Renal pelvis (tissue), 1 donor: ENCODE measurements at regions not wholly inside any gene's neighbourhood (a gene's known extent, or its start where the extent isn't known, plus 50 kb on each side); places are given as distances from the start of the nearest gene placed in this dataset.

Source experiments
- DNase-seq: peaks from one replicate; pipeline ENCODE4 v3.0.0-alpha.2; 2013

GRCh38 chr9:1683951-1684350 is 331.2 kb upstream of the SMARCA2 start:
- no peak for DNase-seq

- DNase-seq: no peak
Measured at GRCh38 chr9:1698991-1699390, 316.2 kb upstream of the SMARCA2 start.

GRCh38 chr9:1701113-1701512 is 314.0 kb upstream of the SMARCA2 start:
- no peak for DNase-seq

- DNase-seq: no peak
Measured at GRCh38 chr9:1702701-1703100, 312.4 kb upstream of the SMARCA2 start.

- DNase-seq: peak; percentile 35
Measured at GRCh38 chr9:1707291-1707690, 307.9 kb upstream of the SMARCA2 start.

- DNase-seq: no peak
Measured at GRCh38 chr9:1708219-1708618, 306.9 kb upstream of the SMARCA2 start.

GRCh38 chr9:1709347-1709746 is 305.8 kb upstream of the SMARCA2 start:
- DNase-seq: no peak

- no peak for DNase-seq
Measured at GRCh38 chr9:1712861-1713450, 302.2 kb upstream of the SMARCA2 start.

- DNase-seq: no peak
Measured at GRCh38 chr9:1713841-1714240, 301.3 kb upstream of the SMARCA2 start.

GRCh38 chr9:1717882-1718281 is 297.3 kb upstream of the SMARCA2 start:
- no peak for DNase-seq

- no peak for DNase-seq
Measured at GRCh38 chr9:1718836-1719235, 296.3 kb upstream of the SMARCA2 start.

GRCh38 chr9:1721196-1721595 is 294.0 kb upstream of the SMARCA2 start:
- no peak for DNase-seq

GRCh38 chr9:1722404-1722803 is 292.7 kb upstream of the SMARCA2 start:
- DNase-seq: no peak

GRCh38 chr9:1723522-1724015 is 291.6 kb upstream of the SMARCA2 start:
- no peak for DNase-seq

GRCh38 chr9:1726993-1727759 is 288.0 kb upstream of the SMARCA2 start:
- no peak for DNase-seq

GRCh38 chr9:1729631-1730030 is 285.5 kb upstream of the SMARCA2 start:
- no peak for DNase-seq

- no peak for DNase-seq
Measured at GRCh38 chr9:1732670-1733069, 282.5 kb upstream of the SMARCA2 start.

- DNase-seq: no peak
Measured at GRCh38 chr9:1738511-1739100, 276.5 kb upstream of the SMARCA2 start.

- no peak for DNase-seq
Measured at GRCh38 chr9:1743121-1743960, 271.8 kb upstream of the SMARCA2 start.

- DNase-seq: no peak
Measured at GRCh38 chr9:1745980-1746379, 269.2 kb upstream of the SMARCA2 start.

- DNase-seq: no peak
Measured at GRCh38 chr9:1747417-1747967, 267.7 kb upstream of the SMARCA2 start.

- no peak for DNase-seq
Measured at GRCh38 chr9:1748407-1748806, 266.7 kb upstream of the SMARCA2 start.
